H4 (cell line): ENCODE measurements at regions not wholly inside any gene's neighbourhood (a gene's known extent, or its start where the extent isn't known, plus 50 kb on each side); places are given as distances from the start of the nearest gene placed in this dataset.
"Not testable (repeated sequence)": the region's sequence is repeated elsewhere in the genome, so short reads cannot be mapped to it uniquely, and the experiment has no call there.

Source experiments
- DNase-seq: peaks from one replicate; pipeline ENCODE4 v3.0.0-alpha.2; 2015; ENCODE audit warnings: low spot score

- DNase-seq = no peak
Observed at GRCh38 chr16:48682971-48683370, 73.0 kb upstream of the N4BP1 start.

GRCh38 chr16:48681520-48681919 is 71.5 kb upstream of the N4BP1 start:
- no peak for DNase-seq

GRCh38 chr16:48680881-48681280 is 70.9 kb upstream of the N4BP1 start:
- no peak for DNase-seq

- no peak for DNase-seq
Observed at GRCh38 chr16:48676836-48677235, 66.9 kb upstream of the N4BP1 start.

- DNase-seq = not testable (repeated sequence)
Observed at GRCh38 chr16:48668184-48668583, 58.2 kb upstream of the N4BP1 start.

- no peak for DNase-seq
Observed at GRCh38 chr16:48659940-48660339, 50.0 kb upstream of the N4BP1 start.
